ENCODE measurements at regions not wholly inside any gene's neighbourhood (a gene's known extent, or its start where the extent isn't known, plus 50 kb on each side); places are given as distances from the start of the nearest gene placed in this dataset.

DNA sequence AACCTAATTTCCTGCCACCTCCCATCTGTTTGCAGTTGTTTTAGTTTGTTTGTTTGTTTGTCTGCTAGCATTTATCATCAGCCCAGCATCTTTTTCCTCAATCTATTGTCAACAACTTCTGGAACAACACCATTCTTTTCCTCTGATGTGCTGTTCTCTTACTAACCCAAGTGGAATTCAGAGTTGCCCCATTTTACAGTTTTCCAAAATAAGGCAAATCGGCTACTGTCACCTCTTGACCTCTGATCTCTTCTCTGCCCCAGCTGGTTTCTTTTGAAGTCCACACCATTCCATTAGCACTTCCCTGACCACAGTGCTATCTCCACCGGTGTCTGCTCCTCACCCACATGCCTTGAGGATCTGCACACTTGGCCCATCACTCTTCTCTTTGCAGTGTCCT lies 102.4 kb downstream of the EFNB2 start:
- no peak overlapping the region for H3K4me3 ChIP-seq (ENCODE audit: low read length)
- TF ChIP-seq, protein P1, sequence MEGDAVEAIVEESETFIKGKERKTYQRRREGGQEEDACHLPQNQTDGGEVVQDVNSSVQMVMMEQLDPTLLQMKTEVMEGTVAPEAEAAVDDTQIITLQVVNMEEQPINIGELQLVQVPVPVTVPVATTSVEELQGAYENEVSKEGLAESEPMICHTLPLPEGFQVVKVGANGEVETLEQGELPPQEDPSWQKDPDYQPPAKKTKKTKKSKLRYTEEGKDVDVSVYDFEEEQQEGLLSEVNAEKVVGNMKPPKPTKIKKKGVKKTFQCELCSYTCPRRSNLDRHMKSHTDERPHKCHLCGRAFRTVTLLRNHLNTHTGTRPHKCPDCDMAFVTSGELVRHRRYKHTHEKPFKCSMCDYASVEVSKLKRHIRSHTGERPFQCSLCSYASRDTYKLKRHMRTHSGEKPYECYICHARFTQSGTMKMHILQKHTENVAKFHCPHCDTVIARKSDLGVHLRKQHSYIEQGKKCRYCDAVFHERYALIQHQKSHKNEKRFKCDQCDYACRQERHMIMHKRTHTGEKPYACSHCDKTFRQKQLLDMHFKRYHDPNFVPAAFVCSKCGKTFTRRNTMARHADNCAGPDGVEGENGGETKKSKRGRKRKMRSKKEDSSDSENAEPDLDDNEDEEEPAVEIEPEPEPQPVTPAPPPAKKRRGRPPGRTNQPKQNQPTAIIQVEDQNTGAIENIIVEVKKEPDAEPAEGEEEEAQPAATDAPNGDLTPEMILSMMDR (conservative IDR thresholded peaks at IDR 0.05; ENCODE audit: low read depth, low read length) = no peak

DNA sequence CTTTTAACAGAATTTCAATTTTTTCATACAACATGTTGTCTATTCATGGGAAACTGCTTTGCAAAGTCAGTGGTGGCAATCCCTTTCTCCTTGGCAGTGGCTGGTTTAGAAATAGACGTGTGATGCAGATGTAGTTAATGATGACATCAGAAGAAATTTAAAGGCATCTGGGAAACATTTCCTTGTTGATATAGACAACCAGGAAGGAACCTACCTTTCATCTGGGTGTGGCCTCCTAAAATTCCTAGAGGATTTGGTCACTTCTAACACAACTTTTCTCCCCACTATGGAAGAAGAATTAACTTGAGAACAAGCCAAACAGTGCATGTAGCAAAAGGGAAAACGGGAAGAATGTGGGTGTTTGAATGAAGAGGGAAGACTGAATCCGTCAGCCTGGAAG lies 102.8 kb downstream of the EFNB2 start:
- TF ChIP-seq, protein P1 (conservative IDR thresholded peaks at IDR 0.05; ENCODE audit: low read depth, low read length) = no peak
- no peak for DNase-seq (ENCODE audit: low read depth)
- no peak overlapping the region for H3K4me3 ChIP-seq (ENCODE audit: low read length)

More for the DNA sequence above, 102.4 kb downstream of the EFNB2 start:
- DNase-seq (ENCODE audit: low read depth) = no peak

DNA sequence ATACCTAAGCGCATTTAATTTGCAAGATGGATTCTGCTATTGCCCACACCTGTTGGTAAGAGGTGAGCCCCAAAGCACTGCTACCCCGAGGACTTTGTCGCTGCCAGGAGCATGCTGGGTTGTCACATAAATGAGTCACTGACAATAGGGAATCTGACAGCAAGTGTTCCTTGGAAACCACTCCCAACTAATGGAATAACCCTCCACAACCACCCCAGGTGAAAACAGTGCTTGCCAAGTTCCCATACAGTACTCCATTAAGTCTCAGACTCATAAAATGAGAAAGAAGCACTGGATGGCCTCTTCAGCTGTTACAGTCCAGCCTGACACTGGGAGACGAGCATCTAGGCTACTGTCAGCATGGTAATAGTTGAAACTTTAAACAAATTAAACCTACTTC lies 108.6 kb downstream of the EFNB2 start:
- no peak for DNase-seq (ENCODE audit: low read depth)
- TF ChIP-seq, protein P1 (conservative IDR thresholded peaks at IDR 0.05; ENCODE audit: low read depth, low read length) = no peak
- H3K4me3 ChIP-seq (ENCODE audit: low read length) = no peak overlapping the region

DNA sequence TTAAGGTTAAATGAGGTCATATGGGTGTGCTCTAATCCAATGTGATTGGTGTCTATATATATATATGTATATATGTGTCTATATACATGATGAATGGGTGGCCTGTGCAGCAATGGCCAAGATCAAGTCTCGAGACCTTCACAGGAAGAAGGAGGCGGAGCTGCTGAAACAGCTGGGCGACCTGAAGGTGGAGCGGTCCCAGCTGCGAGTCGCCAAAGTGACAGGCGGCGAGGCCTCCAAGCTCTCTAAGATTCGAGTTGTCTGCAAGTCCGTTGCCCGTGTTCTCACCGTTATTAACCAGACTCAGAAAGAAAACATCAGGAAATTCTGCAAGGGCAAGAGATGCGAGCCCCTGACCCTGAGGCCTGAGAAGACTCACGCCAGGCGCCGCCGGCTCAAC lies 109.8 kb downstream of the EFNB2 start:
- TF ChIP-seq, protein P1 (conservative IDR thresholded peaks at IDR 0.05; ENCODE audit: low read depth, low read length) = no peak

DNA sequence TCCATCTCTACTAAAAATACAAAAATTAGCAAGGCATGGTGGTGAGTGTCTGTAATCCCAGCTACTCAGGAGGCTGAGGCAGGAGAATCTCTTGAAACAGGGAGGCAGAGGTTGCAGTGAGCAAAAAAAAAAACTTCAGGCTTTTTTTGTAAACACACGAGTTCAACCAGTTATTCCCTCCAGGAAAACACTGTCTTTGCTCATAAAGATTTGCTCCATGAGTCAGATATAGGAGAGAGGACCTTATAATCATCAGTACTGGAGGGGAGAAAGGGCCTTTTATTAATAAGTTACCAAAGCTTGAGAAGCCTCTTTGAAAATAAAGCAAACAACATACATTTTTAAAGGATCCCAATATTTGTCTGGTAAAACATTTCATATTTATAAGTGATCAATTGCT lies 110.7 kb downstream of the EFNB2 start:
- TF ChIP-seq, protein P1 (conservative IDR thresholded peaks at IDR 0.05; ENCODE audit: low read depth, low read length) = no peak
- DNase-seq (ENCODE audit: low read depth) = no peak
- no peak overlapping the region for H3K4me3 ChIP-seq (ENCODE audit: low read length)

More for the DNA sequence above, 109.8 kb downstream of the EFNB2 start:
- H3K4me3 ChIP-seq (ENCODE audit: low read length) = no peak overlapping the region
- no peak for DNase-seq (ENCODE audit: low read depth)

DNA sequence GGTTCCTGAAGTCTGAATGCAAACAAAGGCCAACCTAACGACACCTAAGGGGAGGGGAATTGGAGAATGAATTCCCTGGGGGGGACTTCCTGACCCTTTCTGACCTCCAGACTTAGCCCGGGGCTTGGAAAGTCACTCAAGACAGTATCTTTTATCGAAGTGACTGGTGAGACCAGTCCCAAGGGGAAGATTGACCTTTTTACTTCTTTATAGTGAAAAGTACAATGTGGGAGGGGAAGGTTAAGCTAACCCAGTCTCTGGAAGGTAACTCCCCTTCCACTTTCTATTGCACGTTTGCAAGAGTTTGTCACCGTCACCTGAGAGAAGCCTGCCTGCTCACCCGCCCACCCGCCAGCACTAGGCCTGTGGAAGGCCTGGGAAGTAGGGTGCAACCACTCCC lies 111.9 kb downstream of the EFNB2 start:
- H3K4me3 ChIP-seq (ENCODE audit: low read length) = no peak overlapping the region
- TF ChIP-seq, protein P1 (conservative IDR thresholded peaks at IDR 0.05; ENCODE audit: low read depth, low read length) = no peak
- no peak for DNase-seq (ENCODE audit: low read depth)

DNA sequence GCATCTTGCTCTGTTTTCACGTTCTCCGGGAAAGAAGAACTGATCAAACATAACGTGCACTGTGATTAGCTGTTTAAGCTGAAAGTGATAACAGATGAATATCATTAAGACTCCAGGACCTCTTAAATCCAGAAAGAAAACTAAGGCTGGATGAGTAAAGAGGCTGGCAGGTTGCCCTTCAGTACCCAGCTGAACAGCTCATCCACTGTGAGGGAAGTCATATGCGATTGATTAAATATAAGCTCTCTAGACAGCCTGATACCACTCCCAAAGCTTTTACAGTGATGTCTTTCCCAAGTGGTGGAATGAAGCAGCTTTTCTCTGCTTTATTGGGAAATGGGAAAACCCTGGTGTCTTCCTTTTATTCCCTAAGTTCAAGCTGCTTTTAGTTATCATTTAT lies 116.9 kb downstream of the EFNB2 start:
- DNase-seq (ENCODE audit: low read depth) = no peak
- no peak overlapping the region for H3K4me3 ChIP-seq (ENCODE audit: low read length)

More for the DNA sequence above, 116.9 kb downstream of the EFNB2 start:
- TF ChIP-seq, protein P1 (conservative IDR thresholded peaks at IDR 0.05; ENCODE audit: low read depth, low read length) = no peak

Measured in retinal pigment epithelial cell (primary cell).